ENCODE measurements at regions not wholly inside any gene's neighbourhood (a gene's known extent, or its start where the extent isn't known, plus 50 kb on each side); places are given as distances from the start of the nearest gene placed in this dataset.

- DNase-seq: no peak
Measured at GRCh38 chr6:18674346-18674745, 287.2 kb downstream of the RNF144B start.

- DNase-seq: no peak
Measured at GRCh38 chr6:18675881-18676280, 288.7 kb downstream of the RNF144B start.

- DNase-seq: no peak
Measured at GRCh38 chr6:18676548-18676947, 289.4 kb downstream of the RNF144B start.

- no peak for DNase-seq
Measured at GRCh38 chr6:18680842-18681241, 293.7 kb downstream of the RNF144B start.

GRCh38 chr6:18681832-18682503, 294.8 kb downstream of the RNF144B start:
- no peak for DNase-seq

GRCh38 chr6:18684343-18684742, 297.2 kb downstream of the RNF144B start:
- no peak for DNase-seq

GRCh38 chr6:18692929-18693685, 306.0 kb downstream of the RNF144B start:
- no peak for DNase-seq

GRCh38 chr6:18693881-18694280, 306.7 kb downstream of the RNF144B start:
- no peak for DNase-seq

- DNase-seq: no peak
Measured at GRCh38 chr6:18703546-18703945, 316.4 kb downstream of the RNF144B start.

GRCh38 chr6:18707714-18708439, 320.7 kb downstream of the RNF144B start:
- DNase-seq: no peak

- DNase-seq: no peak
Measured at GRCh38 chr6:18712595-18712994, 325.4 kb downstream of the RNF144B start.

GRCh38 chr6:18720075-18720474, 332.9 kb downstream of the RNF144B start:
- no peak for DNase-seq

GRCh38 chr6:18724056-18724455, 336.9 kb downstream of the RNF144B start:
- DNase-seq: no peak

- DNase-seq: no peak
Measured at GRCh38 chr6:18725449-18725848, 338.3 kb downstream of the RNF144B start.

GRCh38 chr6:18733921-18734550, 346.9 kb downstream of the RNF144B start:
- DNase-seq: no peak

GRCh38 chr6:18741741-18742140, 354.6 kb downstream of the RNF144B start:
- no peak for DNase-seq

- no peak for DNase-seq
Measured at GRCh38 chr6:18742406-18742805, 355.3 kb downstream of the RNF144B start.

GRCh38 chr6:18746727-18747126, 359.6 kb downstream of the RNF144B start:
- no peak for DNase-seq

GRCh38 chr6:18748314-18748713, 361.2 kb downstream of the RNF144B start:
- no peak for DNase-seq

- no peak for DNase-seq
Measured at GRCh38 chr6:18752278-18753068, 365.3 kb downstream of the RNF144B start.

GRCh38 chr6:18753076-18753475, 365.9 kb downstream of the RNF144B start:
- no peak for DNase-seq

- no peak for DNase-seq
Measured at GRCh38 chr6:18763086-18763485, 375.9 kb downstream of the RNF144B start.

GRCh38 chr6:18784794-18785193, 397.6 kb downstream of the RNF144B start:
- no peak for DNase-seq

Measured in CD4-positive, alpha-beta T cell treated with Interleukin-21 for 1 hour (primary cell).